GM21723 (cell line): ENCODE measurements at regions not wholly inside any gene's neighbourhood (a gene's known extent, or its start where the extent isn't known, plus 50 kb on each side); places are given as distances from the start of the nearest gene placed in this dataset.
"Not testable (repeated sequence)": the region's sequence is repeated elsewhere in the genome, so short reads cannot be mapped to it uniquely, and the experiment has no call there.

Experiments
- ATAC-seq: cut with Tn5 transposase; IDR thresholded peaks from one replicate; pipeline ENCODE4 v1.9.1; 2021; ENCODE audit warnings: mild to moderate bottlenecking, moderate library complexity; ENCODE audit not compliant: unreplicated experiment

GRCh38 chr16:63684149-63685101 is 1437.4 kb downstream of the CDH11 start:
- no peak for ATAC-seq

GRCh38 chr16:63682844-63683243 is 1439.0 kb downstream of the CDH11 start:
- ATAC-seq: no peak

- ATAC-seq: no peak
Measured at GRCh38 chr16:63672493-63672892, 1449.4 kb downstream of the CDH11 start.

GRCh38 chr16:63663155-63663554 is 1458.7 kb downstream of the CDH11 start:
- no peak for ATAC-seq

- ATAC-seq: no peak
Measured at GRCh38 chr16:63655846-63656245, 1466.0 kb downstream of the CDH11 start.

- no peak for ATAC-seq
Measured at GRCh38 chr16:63653044-63653839, 1468.6 kb downstream of the CDH11 start.

- no peak for ATAC-seq
Measured at GRCh38 chr16:63652091-63652490, 1469.8 kb downstream of the CDH11 start.

- no peak for ATAC-seq
Measured at GRCh38 chr16:63650550-63650949, 1471.3 kb downstream of the CDH11 start.

GRCh38 chr16:63633706-63634445 is 1488.0 kb downstream of the CDH11 start:
- not testable (repeated sequence) for ATAC-seq

- no peak for ATAC-seq
Measured at GRCh38 chr16:63629272-63629671, 1492.6 kb downstream of the CDH11 start.

- no peak for ATAC-seq
Measured at GRCh38 chr16:63628812-63629211, 1493.1 kb downstream of the CDH11 start.

GRCh38 chr16:63625126-63625525 is 1496.7 kb downstream of the CDH11 start:
- ATAC-seq: no peak

- ATAC-seq: no peak
Measured at GRCh38 chr16:63623551-63624039, 1498.3 kb downstream of the CDH11 start.

GRCh38 chr16:63618896-63619485 is 1502.9 kb downstream of the CDH11 start:
- no peak for ATAC-seq

- ATAC-seq: no peak
Measured at GRCh38 chr16:63617990-63618763, 1503.7 kb downstream of the CDH11 start.

- no peak for ATAC-seq
Measured at GRCh38 chr16:63617047-63617989, 1504.5 kb downstream of the CDH11 start.

- no peak for ATAC-seq
Measured at GRCh38 chr16:63614429-63614828, 1507.4 kb downstream of the CDH11 start.

GRCh38 chr16:63613701-63614100 is 1508.2 kb downstream of the CDH11 start:
- ATAC-seq: no peak
